Neural progenitor cell (in vitro differentiated cells): ENCODE measurements at regions not wholly inside any gene's neighbourhood (a gene's known extent, or its start where the extent isn't known, plus 50 kb on each side); places are given as distances from the start of the nearest gene placed in this dataset.

Experiments
- CTCF ChIP-seq: fragments of 200-600 bp; sonication (generic); IDR thresholded peaks from 2 replicates; pipeline ENCODE4 v1.5.1; 2017; ENCODE audit warnings: antibody characterized with exemption, mild to moderate bottlenecking
- EZH2phosphoT487 ChIP-seq: fragments of 200-600 bp; sonication (generic); IDR thresholded peaks from 2 replicates; pipeline ENCODE4 v1.6.1; 2017; ENCODE audit warnings: antibody characterized with exemption

- no peak for TF ChIP-seq CTCF
- TF ChIP-seq EZH2phosphoT487 = no peak
These were observed 296.4 kb downstream of the HIVEP2 start for GRCh38 chr6:142648526-142648925.
